ENCODE measurements at regions not wholly inside any gene's neighbourhood (a gene's known extent, or its start where the extent isn't known, plus 50 kb on each side); places are given as distances from the start of the nearest gene placed in this dataset.
"Not testable (repeated sequence)": the region's sequence is repeated elsewhere in the genome, so short reads cannot be mapped to it uniquely, and the experiment has no call there.

DNA sequence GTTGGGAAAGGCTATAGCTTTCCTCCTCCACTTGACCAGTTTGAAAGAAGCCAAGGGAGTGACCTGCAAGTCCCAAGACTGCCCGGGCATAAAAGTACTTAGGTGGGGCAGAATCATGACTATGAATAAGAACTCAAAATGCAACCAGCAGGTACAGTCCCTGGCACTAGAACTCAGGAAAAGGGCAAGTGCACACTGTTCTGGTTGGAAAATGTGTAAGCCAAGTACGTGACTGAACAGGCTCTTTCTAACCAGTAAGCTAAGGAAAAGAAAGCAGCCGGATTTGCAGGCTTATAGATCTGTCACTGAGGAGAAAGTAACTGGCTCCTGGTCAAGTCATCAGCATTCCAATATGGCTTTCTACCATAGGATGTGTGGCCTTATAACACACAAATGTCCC lies 101.2 kb upstream of the SLC4A7 start:
- no peak for DNase-seq

- DNase-seq, result no peak
These were observed 100.7 kb upstream of the SLC4A7 start for GRCh38 chr3:27584874-27585273.

GRCh38 chr3:27581852-27582251 lies 97.7 kb upstream of the SLC4A7 start:
- no peak for DNase-seq

- no peak for DNase-seq
These were observed 93.8 kb upstream of the SLC4A7 start for GRCh38 chr3:27578032-27578431.

GRCh38 chr3:27577504-27577903 lies 93.3 kb upstream of the SLC4A7 start:
- DNase-seq, result no peak

DNA sequence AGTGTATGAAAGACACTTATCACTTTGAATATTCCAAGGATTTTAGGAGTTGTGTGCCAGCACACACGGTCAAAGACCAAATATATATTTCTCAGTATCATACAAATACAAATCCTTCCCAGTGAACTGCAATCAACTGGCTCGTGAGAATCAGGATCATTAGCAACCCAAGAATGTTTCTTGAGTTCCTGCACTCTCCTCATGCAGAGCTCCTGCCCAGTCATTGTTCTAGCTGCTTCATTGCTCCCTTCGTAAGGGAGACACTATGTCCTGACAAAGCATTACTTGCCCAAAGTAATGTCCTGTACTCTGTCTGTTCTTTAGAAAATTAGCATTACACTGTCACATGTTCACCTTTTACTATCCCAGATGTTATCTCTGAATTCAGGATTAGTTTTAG lies 92.0 kb upstream of the SLC4A7 start:
- no peak for DNase-seq

GRCh38 chr3:27575499-27575898 lies 91.3 kb upstream of the SLC4A7 start:
- no peak for DNase-seq

GRCh38 chr3:27574438-27574795 lies 90.2 kb upstream of the SLC4A7 start:
- DNase-seq, result no peak

DNA sequence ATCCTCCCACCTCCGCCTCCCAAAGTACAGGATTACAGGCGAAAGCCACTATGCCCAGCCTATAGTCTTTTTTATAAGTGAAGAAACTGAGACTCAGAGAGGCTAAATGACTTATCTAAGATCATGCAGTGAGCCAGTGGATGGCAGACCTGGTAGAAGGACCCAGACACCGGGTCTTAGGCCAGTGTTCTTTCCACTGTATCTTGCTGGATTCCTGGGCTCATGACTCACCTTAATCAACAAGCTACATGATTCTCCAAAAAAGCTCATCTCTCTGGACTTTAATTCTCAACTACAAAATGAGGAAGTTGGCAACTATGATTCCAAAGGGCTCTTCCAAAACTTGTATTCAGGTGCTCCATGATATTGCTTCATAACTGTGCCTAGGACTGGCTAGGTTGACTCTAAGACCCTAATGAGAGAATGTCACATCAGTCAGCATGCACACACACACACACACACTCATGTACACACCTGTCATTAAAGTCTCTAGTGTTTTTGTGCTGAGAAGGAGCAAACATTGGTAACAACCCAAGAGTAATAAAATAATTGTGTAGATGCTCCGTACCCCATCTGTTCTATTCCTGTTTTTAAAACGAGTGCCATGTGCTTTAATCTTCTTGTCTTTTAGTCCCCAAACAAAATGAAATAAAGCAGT lies 89.7 kb upstream of the SLC4A7 start:
- no peak for DNase-seq

GRCh38 chr3:27573138-27573537 lies 89.0 kb upstream of the SLC4A7 start:
- no peak for DNase-seq

DNA sequence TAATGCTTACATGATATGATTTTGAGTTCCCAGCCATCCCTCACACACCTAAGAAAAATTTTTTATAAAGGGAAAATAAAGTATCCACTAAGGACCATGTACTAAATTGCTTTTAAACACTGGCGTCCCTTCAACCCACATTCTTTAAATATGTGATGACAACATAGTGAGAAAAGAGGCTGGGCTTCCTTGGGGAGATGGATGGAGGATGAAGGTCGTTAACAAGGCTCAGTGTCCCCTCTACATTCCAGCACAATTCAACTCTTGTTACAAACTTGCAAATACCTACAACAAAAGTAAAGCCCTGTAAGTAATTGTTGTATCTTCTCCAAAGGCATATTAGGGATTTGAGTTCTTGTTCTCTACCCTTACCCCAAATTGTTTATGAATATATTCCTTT lies 87.2 kb upstream of the SLC4A7 start:
- no peak for DNase-seq

GRCh38 chr3:27570421-27571106 lies 86.4 kb upstream of the SLC4A7 start:
- no peak for DNase-seq

GRCh38 chr3:27568393-27568792 lies 84.2 kb upstream of the SLC4A7 start:
- peak; percentile 7 for DNase-seq

- DNase-seq, result no peak
These were observed 83.1 kb upstream of the SLC4A7 start for GRCh38 chr3:27567251-27567650.

GRCh38 chr3:27565201-27565852 lies 81.1 kb upstream of the SLC4A7 start:
- no peak for DNase-seq

GRCh38 chr3:27561576-27561975 lies 77.4 kb upstream of the SLC4A7 start:
- DNase-seq, result no peak

GRCh38 chr3:27560484-27561056 lies 76.4 kb upstream of the SLC4A7 start:
- DNase-seq, result no peak

GRCh38 chr3:27559835-27560234 lies 75.7 kb upstream of the SLC4A7 start:
- no peak for DNase-seq

GRCh38 chr3:27559381-27559780 lies 75.2 kb upstream of the SLC4A7 start:
- DNase-seq, result no peak

- DNase-seq, result no peak
These were observed 73.2 kb upstream of the SLC4A7 start for GRCh38 chr3:27557411-27557810.

GRCh38 chr3:27556887-27557286 lies 72.7 kb upstream of the SLC4A7 start:
- no peak for DNase-seq

- no peak for DNase-seq
These were observed 70.5 kb upstream of the SLC4A7 start for GRCh38 chr3:27554706-27555105.

DNA sequence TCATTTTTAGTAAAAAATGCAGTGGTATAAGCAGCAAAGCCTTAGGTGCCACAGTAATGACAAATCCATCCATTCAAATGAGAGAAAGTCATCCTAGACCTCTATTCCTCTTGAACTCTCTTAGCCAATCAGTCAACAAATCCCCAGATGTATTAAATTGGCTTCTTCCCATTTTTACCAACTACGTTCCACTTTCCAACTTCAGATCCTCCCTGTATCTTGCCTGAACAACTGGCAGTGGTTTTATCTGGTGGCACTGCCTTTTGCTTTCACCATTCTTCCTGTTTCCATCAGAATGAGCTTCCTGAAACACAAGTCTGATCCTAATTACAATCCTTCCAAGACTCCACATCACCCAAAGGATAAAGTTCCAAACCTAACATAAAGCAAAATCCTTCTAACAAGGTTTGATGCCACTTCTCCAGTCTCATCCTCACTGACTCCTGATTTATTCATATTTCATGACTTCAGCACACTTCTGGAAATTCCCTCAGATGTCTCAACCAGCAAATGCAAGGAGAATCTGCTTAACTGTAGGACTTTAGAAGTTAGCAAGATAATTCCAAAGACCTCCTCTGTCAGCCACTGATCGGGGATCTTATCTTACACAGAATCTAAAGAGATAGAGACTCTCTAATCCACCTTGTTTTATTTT lies 69.8 kb upstream of the SLC4A7 start:
- no peak for DNase-seq

DNA sequence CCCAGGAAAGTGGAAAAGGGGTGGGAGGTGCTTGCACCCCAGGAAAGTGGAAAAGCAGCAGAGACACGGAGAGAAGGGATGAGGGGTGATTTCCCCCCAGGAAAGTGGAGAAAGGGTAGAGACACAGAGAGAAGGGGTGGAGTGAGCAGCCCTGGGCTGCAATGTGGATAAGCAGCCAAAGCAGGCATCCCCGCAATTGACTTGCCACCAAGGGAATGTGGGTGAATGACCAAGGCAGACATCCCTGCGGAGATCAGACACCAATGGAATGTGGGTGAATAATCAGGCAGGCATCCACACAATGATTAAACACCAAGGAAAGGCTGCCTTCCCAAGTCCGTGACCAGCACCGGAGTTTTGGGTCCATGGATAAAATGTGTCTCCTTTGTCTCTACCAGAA lies 68.5 kb upstream of the SLC4A7 start:
- DNase-seq, result not testable (repeated sequence)

All from NCI-H2081 treated with DMSO at 0.1 percent for 48 hours (cell line).